D721Med (cell line): ENCODE measurements at regions not wholly inside any gene's neighbourhood (a gene's known extent, or its start where the extent isn't known, plus 50 kb on each side); places are given as distances from the start of the nearest gene placed in this dataset.
"Not testable (repeated sequence)": the region's sequence is repeated elsewhere in the genome, so short reads cannot be mapped to it uniquely, and the experiment has no call there.

ENCODE experiments used
- DNase-seq: peaks from one replicate; pipeline ENCODE4 v3.0.0; 2011; ENCODE audit warnings: low spot score; ENCODE audit not compliant: insufficient read length
- FAIRE-seq: peaks from 2 replicates; lab custom pipeline; 2011; peaks lifted over from hg19 to GRCh38; lab: Jason Lieb, UNC
- CTCF ChIP-seq: IDR thresholded peaks from 2 replicates; pipeline ENCODE4 v1.5.1; 2012; ENCODE audit warnings: mild to moderate bottlenecking, control low read depth; ENCODE audit not compliant: insufficient read depth; ENCODE audit errors: missing control alignments

- FAIRE-seq (no peak), DNase-seq (no peak)
- no peak for TF ChIP-seq CTCF
Observed at GRCh38 chr3:72071624-72072023, 286.7 kb upstream of the PROK2 start.

GRCh38 chr3:72070005-72070404 lies 285.1 kb upstream of the PROK2 start:
- no peak for FAIRE-seq
- no peak for DNase-seq
- no peak for TF ChIP-seq CTCF

GRCh38 chr3:72069543-72069942 lies 284.6 kb upstream of the PROK2 start:
- DNase-seq: no peak
- FAIRE-seq: no peak
- no peak for TF ChIP-seq CTCF

GRCh38 chr3:72068621-72069020 lies 283.7 kb upstream of the PROK2 start:
- no peak for DNase-seq
- FAIRE-seq: no peak
- TF ChIP-seq CTCF: no peak

GRCh38 chr3:72067721-72068120 lies 282.8 kb upstream of the PROK2 start:
- FAIRE-seq (no peak), DNase-seq (no peak)
- TF ChIP-seq CTCF: no peak

- TF ChIP-seq CTCF: no peak
- DNase-seq (no peak), FAIRE-seq (no peak)
Observed at GRCh38 chr3:72065872-72066641, 281.1 kb upstream of the PROK2 start.

- TF ChIP-seq CTCF: no peak
- DNase-seq: no peak
- no peak for FAIRE-seq
Observed at GRCh38 chr3:72065236-72065635, 280.3 kb upstream of the PROK2 start.

GRCh38 chr3:72064727-72065126 lies 279.8 kb upstream of the PROK2 start:
- not testable (repeated sequence) for FAIRE-seq, DNase-seq
